Muscle layer of duodenum (tissue), 2 donors: ENCODE measurements at regions not wholly inside any gene's neighbourhood (a gene's known extent, or its start where the extent isn't known, plus 50 kb on each side); places are given as distances from the start of the nearest gene placed in this dataset.
A peak's percentile ranks its signal among the peaks of the same experiment; 100 is the strongest.

Experiments
- H3K27ac ChIP-seq: one replicate; pipeline ENCODE4 v1.7.0; 2013; ENCODE audit warnings: mild to moderate bottlenecking, low read length
- H3K27me3 ChIP-seq: one replicate; pipeline ENCODE4 v1.7.0; 2013; ENCODE audit warnings: low read depth, mild to moderate bottlenecking, control low read depth, low read length
- H3K36me3 ChIP-seq, 2 donors: one replicate each; pipeline ENCODE4 v1.7.0; 2013; ENCODE audit warnings: low read length in 2 of 2, control low read depth in 1 of 2, mild to moderate bottlenecking in 1 of 2; ENCODE audit not compliant: insufficient read depth in 2 of 2, control insufficient read depth in 1 of 2
- H3K4me1 ChIP-seq, 2 donors: one replicate each; pipeline ENCODE4 v1.7.0; 2013; ENCODE audit warnings: low read length in 2 of 2, mild to moderate bottlenecking in 2 of 2, control low read depth in 1 of 2, moderate library complexity in 1 of 2; ENCODE audit not compliant: insufficient read depth in 2 of 2, control insufficient read depth in 1 of 2
- H3K4me3 ChIP-seq, 2 donors: one replicate each; pipeline ENCODE4 v1.7.0; 2013; ENCODE audit warnings: low read length in 2 of 2, low read depth in 1 of 2, mild to moderate bottlenecking in 1 of 2
- H3K9me3 ChIP-seq, 2 donors: one replicate each; pipeline ENCODE4 v1.7.0; 2013; ENCODE audit warnings: low read length in 2 of 2, control low read depth in 1 of 2, mild to moderate bottlenecking in 1 of 2; ENCODE audit not compliant: control insufficient read depth in 1 of 2
- donor health status: healthy.

DNA sequence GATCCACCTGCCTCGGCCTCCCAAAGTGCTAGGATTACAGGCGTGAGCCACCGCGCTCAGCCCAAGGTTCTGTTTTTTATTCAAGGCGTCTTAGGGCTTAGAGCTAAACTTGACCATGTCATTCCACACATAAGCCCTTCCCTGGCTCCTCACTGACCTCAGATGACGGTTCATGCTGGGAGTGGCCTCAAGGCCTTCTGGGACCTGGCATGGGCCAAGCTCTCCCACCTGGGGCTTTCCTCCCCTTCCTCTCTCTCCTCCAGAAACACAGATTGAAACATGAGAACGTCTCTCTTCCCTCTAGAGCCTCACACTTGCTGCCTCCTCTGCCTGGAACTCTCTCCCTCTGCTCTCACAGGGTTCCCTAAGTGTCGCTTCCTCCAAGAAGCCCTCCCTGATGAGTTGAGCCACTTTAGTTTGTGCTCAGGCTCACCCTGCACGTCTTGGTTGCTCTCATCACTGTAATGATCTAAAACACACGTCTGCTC, 155.6 kb upstream of the IER5L start:
- Histone ChIP-seq H3K4me1 (peaks cover 13 to 29% of the 10 kb centered on the region in 2 donors), H3K9me3 (peaks cover 0 to 9% of the 10 kb centered on the region in 2 donors), H3K4me3 (peak overlapping the region in 1 of 2 donors; percentile 47), H3K27me3 (no peaks in the 10 kb centered on the region), H3K36me3 (no peaks in the 10 kb centered on the region), H3K27ac (peak overlapping the region; percentile 82)

DNA sequence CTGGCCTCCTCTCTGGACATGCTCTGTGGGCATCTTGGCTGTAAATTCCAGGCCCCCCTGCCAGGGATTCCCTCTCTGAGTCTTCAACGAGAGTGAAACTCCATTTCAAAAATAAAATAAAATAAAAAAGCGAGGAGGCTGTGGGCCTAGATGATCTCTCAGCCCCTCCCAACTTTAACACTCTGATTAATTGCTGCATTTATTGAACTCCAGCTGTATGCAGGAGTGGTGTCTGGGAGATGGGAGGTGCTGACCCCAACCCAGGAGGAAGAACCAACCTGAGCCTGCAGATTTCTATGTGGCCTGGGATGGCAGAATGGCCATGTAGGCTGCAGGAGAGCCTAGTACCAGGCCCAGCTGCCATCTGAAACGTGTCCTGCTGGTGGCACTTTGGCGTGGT, 154.5 kb upstream of the IER5L start:
- peaks cover 0 to 9% of the 10 kb centered on the region in 2 donors for H3K9me3 ChIP-seq
- H3K27ac ChIP-seq = no peak overlapping the region
- H3K27me3 ChIP-seq = no peaks in the 10 kb centered on the region
- H3K4me1 ChIP-seq = peaks cover 19 to 29% of the 10 kb centered on the region in 2 donors
- H3K4me3 ChIP-seq = no peak overlapping the region
- H3K36me3 ChIP-seq = no peaks in the 10 kb centered on the region

GRCh38 chr9:129331772-129332500, 153.9 kb upstream of the IER5L start:
- Histone ChIP-seq H3K9me3 (peaks cover 0 to 9% of the 10 kb centered on the region in 2 donors), H3K36me3 (no peaks in the 10 kb centered on the region), H3K27ac (no peak overlapping the region), H3K27me3 (no peaks in the 10 kb centered on the region), H3K4me1 (peaks cover 19 to 29% of the 10 kb centered on the region in 2 donors), H3K4me3 (no peak overlapping the region)

GRCh38 chr9:129331493-129331765, 153.4 kb upstream of the IER5L start:
- no peak overlapping the region for H3K4me3 ChIP-seq
- H3K9me3 ChIP-seq = peaks cover 0 to 9% of the 10 kb centered on the region in 2 donors
- peaks cover 19 to 25% of the 10 kb centered on the region in 2 donors for H3K4me1 ChIP-seq
- H3K27me3 ChIP-seq = no peaks in the 10 kb centered on the region
- no peak overlapping the region for H3K27ac ChIP-seq
- no peaks in the 10 kb centered on the region for H3K36me3 ChIP-seq

DNA sequence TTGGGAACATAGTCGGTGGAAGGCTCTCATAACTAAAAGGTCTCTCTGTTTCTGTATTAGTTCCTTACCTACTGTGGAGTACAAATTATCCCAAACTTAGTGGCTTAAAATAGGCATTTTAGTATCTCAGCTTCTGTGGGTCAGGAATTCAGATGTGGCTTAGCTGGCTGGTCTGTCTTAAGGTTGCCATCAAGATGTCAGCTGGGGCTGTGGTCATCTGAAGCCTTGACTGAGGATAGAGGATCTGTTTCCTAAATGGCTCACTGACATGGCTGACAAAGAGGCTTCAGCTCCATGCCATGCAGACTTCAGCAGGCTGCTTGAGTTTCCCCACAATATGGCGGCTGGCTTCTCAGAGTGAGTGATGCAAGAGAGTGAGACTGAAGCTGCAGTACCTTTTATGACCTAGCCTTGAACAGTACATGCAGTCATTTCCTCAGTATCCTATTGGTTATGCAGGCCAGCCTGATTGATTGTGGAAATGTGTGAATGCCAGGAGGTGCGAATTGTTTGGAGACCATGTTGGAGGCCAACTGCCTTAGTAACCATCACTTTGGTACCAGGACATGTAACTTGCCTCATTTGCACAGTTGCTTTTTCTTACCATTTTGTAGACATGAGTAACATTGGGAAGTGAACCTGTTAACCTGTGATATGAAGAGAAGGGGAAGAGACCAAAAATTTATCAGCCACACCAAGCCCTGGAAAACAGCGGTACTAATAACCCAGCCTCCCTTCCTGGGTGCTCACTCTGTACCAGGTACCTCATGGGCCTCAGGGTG, 152.8 kb upstream of the IER5L start:
- Histone ChIP-seq H3K4me3 (no peak overlapping the region), H3K9me3 (peaks cover 0 to 9% of the 10 kb centered on the region in 2 donors), H3K4me1 (peaks cover 19 to 20% of the 10 kb centered on the region in 2 donors), H3K36me3 (no peaks in the 10 kb centered on the region), H3K27me3 (no peaks in the 10 kb centered on the region), H3K27ac (no peak overlapping the region)

- H3K27ac ChIP-seq = peak overlapping the region; percentile 11
- H3K4me1 ChIP-seq = peaks cover 0 to 6% of the 10 kb centered on the region in 2 donors
- no peaks in the 10 kb centered on the region for H3K36me3 ChIP-seq
- peaks cover 0 to 9% of the 10 kb centered on the region in 2 donors for H3K9me3 ChIP-seq
- H3K27me3 ChIP-seq = no peaks in the 10 kb centered on the region
- H3K4me3 ChIP-seq = no peak overlapping the region
These were observed 150.4 kb upstream of the IER5L start for GRCh38 chr9:129328355-129329042.

DNA sequence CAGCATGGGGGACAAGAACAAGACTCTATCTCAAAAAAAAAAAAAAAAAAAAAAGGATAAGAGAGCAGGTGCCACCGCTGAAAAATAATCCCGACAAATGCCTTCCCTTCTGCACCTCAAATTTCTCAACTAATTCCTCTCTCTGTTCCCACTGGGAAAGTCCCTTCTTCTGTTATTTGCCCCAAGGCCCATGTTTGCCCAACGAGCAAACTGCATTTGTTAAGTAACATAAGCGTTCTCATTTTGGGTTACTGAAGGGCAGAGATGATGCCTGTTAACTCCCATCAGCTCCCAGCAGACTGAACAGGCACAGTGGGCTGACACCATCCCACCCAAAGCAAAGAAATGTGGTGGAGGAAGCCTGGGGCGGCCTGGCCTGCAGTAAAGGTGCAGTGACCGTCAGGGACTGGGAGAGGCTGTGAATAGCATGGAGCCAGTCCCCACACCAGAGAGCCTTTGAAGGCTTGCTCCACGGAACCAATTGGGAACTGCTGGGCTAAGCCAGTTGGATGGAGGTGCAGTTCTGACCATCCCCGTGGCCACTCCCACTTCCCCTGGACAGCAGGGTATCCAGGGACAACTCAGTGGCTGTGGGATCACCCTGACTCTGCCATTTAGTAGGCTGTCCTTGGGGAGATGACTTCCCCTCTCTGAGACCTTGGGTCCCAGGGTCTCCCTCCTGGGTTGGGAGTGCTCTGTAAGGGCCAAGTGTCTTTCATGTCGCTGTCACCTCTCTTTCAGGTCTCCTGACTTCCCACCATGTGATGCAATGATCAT, 149.7 kb upstream of the IER5L start:
- Histone ChIP-seq H3K4me1 (peaks cover 0 to 6% of the 10 kb centered on the region in 2 donors), H3K9me3 (peaks cover 0 to 9% of the 10 kb centered on the region in 2 donors), H3K4me3 (no peak overlapping the region), H3K36me3 (no peaks in the 10 kb centered on the region), H3K27ac (peak overlapping the region; percentile 11), H3K27me3 (no peaks in the 10 kb centered on the region)

DNA sequence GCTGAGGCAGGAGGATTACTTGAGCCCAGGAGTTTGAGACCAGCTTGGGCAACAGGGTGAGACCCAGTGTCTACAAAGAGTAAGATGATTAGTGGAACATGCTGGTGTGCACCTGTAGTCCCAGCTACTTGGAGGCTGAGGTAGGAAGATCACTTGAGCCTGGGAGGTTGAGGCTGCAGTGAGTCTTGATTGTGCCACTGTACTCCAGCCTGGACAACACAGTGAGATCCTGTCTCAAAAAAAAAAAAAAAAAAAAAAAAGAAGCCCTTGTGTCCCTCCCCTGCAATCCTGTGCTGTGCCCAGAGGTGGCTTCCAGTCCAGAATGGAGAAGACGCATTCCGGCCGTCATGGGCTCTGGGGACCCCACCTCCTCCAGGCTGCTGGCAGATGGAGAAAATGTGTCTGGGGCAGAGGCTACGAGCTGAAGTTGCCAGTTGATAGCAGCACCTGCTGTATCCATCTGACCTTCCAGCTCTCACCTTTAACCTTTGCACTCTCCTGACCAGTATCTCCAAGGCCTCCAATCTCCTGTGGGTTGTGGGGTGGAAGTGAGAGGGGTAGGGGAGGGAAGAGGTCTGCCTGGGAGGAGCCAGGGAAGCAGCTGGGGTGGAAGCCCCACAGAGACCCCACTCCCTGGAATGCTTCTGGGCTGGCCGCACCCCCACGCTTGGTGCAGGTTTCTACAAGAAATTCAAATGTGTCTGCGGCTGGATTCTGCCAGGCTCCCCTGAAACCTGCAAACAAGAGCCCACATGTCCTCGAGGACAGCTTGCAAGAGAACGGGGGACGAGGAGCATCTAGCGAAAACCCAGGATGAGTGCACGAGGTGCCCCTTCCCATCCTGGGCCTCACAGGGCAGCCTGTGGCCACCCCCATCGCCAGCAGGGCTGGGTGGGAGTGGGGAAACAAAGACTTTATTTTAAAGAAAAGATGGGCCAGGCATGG, 148.3 kb upstream of the IER5L start:
- Histone ChIP-seq H3K27ac (no peak overlapping the region), H3K36me3 (no peaks in the 10 kb centered on the region), H3K4me3 (no peak overlapping the region), H3K4me1 (peaks cover 3 to 6% of the 10 kb centered on the region in 2 donors), H3K9me3 (peaks cover 0 to 9% of the 10 kb centered on the region in 2 donors), H3K27me3 (no peaks in the 10 kb centered on the region)

DNA sequence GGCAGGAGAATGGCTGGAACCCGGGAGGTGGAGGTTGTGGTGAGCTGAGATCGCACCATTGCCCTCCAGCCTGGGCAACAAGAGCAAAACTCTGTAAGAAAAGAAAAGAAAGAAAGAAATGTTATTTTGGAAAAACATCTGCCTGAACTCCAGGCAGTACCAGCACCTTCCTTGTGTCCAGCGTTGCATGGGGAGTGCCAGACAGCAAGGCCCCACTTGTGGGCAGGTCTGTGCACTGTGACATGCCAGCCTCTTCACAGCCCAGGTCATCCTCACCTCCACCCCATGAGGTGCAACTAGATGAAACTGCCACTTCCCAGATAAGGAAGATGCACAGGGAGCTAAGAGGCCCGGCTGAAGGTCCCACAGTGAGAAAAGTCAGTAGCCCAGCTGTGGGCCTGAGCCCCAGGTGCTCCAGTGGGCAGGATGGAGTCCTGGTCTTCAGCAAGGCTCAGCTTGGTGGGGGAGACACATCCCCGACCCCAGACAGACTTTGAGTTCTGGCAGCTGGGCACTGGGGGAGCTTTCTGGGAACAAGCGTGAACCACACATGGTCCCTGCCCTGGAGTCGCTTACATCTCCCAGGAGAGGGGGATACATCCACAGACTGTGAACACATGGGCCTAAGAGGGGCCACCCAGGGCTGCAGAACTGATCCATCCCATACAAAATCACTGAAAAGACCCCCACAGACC, 146.9 kb upstream of the IER5L start:
- Histone ChIP-seq H3K4me3 (no peak overlapping the region), H3K27ac (no peak overlapping the region), H3K4me1 (peaks cover 9 to 16% of the 10 kb centered on the region in 2 donors), H3K9me3 (no peaks in the 10 kb centered on the region), H3K27me3 (no peaks in the 10 kb centered on the region), H3K36me3 (no peaks in the 10 kb centered on the region)
